Tibial artery (tissue), 4 donors: ENCODE measurements at regions not wholly inside any gene's neighbourhood (a gene's known extent, or its start where the extent isn't known, plus 50 kb on each side); places are given as distances from the start of the nearest gene placed in this dataset.

ENCODE experiments used
- DNase-seq, 2 donors: peaks; one replicate each; pipeline ENCODE4 v3.0.0-alpha.2; 2019
- H3K27ac ChIP-seq, 2 donors: fragments of 200-600 bp; sonication (generic) in 1 of 2; 1 replicate in 1 of 2; 2 replicates in 1 of 2; pipeline ENCODE4 v1.5.1; 2018 to 2019; ENCODE audit warnings: mild to moderate bottlenecking in 1 of 2
- H3K27me3 ChIP-seq, 2 donors: fragments of 200-600 bp; sonication (generic) in 1 of 2; one replicate each; pipeline versions ENCODE4 v1.5.1 to v1.6.0; 2016 to 2019
- H3K36me3 ChIP-seq, 3 donors: fragments of 200-600 bp; sonication (generic) in 2 of 3; one replicate each; pipeline ENCODE4 v1.5.1; 2016 to 2019; ENCODE audit warnings: mild to moderate bottlenecking in 2 of 3
- H3K4me1 ChIP-seq, 4 donors: fragments of 200-600 bp; sonication (generic) in 2 of 4; 1 replicate in 3 of 4; 2 replicates in 1 of 4; pipeline ENCODE4 v1.5.1; 2016 to 2019
- H3K4me3 ChIP-seq, 2 donors: fragments of 200-600 bp; sonication (generic) in 1 of 2; 1 replicate in 1 of 2; 2 replicates in 1 of 2; pipeline ENCODE4 v1.5.1; 2018 to 2019; ENCODE audit warnings: mild to moderate bottlenecking in 2 of 2
- H3K9me3 ChIP-seq, 3 donors: fragments of 200-600 bp; sonication (generic) in 1 of 3; one replicate each; pipeline ENCODE4 v1.5.1; 2016 to 2019
- intact Hi-C: fragments of 100-400 bp; cut with DNase I; formaldehyde crosslinking; loops from one replicate; pipeline ENCODE4 v1.15.0; 2023; ENCODE audit warnings: low total_unique reads
- TF ChIP-seq, protein P1 (sequence below), 2 experiments: fragments of 200-600 bp in 1 of 2; fragments of 450-650 bp in 1 of 2; IDR thresholded peaks; one replicate each; pipeline ENCODE4 v1.5.1; 2017 to 2019; ENCODE audit warnings: antibody characterized with exemption in 2 of 2, mild to moderate bottlenecking in 1 of 2, moderate library complexity in 1 of 2

DNA sequence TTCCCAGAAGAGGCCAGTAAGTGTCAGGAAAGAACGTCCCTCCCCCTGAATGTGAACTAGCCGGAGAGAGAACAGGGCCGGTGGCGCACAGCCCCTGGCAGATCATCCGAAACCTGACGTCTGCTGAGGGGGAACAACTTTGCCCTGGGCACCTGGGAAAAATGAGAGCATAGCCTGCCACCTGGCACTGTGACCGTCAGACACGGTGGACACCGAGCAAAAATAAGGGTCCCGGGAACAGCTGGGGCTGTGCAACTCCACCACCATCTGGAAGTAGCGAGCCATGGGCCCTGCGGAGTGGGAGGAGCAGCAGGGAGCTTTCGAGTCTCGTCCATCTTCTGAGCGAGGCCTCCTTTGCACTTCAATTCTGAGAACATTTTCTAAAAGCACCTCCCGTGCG lies 110.8 kb downstream of the EDN3 start:
- peak in 1 of 2 donors; percentile 25 for DNase-seq
- Histone ChIP-seq H3K9me3 (no peaks in the 10 kb centered on the region), H3K36me3 (no peaks in the 10 kb centered on the region), H3K27ac (no peak overlapping the region), H3K4me3 (no peak overlapping the region), H3K27me3 (peaks cover 0 to 60% of the 10 kb centered on the region in 2 donors), H3K4me1 (no peaks in the 10 kb centered on the region)
- TF ChIP-seq, protein P1, sequence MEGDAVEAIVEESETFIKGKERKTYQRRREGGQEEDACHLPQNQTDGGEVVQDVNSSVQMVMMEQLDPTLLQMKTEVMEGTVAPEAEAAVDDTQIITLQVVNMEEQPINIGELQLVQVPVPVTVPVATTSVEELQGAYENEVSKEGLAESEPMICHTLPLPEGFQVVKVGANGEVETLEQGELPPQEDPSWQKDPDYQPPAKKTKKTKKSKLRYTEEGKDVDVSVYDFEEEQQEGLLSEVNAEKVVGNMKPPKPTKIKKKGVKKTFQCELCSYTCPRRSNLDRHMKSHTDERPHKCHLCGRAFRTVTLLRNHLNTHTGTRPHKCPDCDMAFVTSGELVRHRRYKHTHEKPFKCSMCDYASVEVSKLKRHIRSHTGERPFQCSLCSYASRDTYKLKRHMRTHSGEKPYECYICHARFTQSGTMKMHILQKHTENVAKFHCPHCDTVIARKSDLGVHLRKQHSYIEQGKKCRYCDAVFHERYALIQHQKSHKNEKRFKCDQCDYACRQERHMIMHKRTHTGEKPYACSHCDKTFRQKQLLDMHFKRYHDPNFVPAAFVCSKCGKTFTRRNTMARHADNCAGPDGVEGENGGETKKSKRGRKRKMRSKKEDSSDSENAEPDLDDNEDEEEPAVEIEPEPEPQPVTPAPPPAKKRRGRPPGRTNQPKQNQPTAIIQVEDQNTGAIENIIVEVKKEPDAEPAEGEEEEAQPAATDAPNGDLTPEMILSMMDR (IDR thresholded peaks at IDR 0.05), result no peak
- intact Hi-C loops, result no loop called here

DNA sequence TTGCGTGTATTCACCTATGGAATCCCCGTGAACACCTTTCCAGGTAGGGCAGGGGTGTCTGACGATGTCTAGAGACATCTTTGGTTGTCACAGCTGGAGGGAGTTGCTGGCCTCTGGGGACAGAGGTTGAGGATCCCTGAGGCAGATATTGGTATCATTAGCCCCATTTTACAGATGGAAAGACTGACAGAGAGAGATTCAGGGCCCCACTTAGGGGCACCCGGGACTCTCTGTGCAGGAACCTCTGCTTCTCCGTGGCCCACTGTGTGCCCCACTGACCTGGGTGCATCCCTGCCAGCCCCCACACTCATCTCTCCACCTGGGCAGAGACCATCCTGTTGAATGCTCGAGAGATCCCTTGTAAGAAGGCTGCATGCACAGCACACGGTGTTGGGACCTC lies 111.2 kb downstream of the EDN3 start:
- TF ChIP-seq, protein P1 (IDR thresholded peaks at IDR 0.05), result no peak
- H3K9me3 ChIP-seq, result no peaks in the 10 kb centered on the region
- H3K27ac ChIP-seq, result no peak overlapping the region
- H3K4me3 ChIP-seq, result no peak overlapping the region
- peaks cover 0 to 57% of the 10 kb centered on the region in 2 donors for H3K27me3 ChIP-seq
- no peak for DNase-seq
- no peaks in the 10 kb centered on the region for H3K36me3 ChIP-seq
- no peaks in the 10 kb centered on the region for H3K4me1 ChIP-seq
- intact Hi-C loops, result no loop called here

DNA sequence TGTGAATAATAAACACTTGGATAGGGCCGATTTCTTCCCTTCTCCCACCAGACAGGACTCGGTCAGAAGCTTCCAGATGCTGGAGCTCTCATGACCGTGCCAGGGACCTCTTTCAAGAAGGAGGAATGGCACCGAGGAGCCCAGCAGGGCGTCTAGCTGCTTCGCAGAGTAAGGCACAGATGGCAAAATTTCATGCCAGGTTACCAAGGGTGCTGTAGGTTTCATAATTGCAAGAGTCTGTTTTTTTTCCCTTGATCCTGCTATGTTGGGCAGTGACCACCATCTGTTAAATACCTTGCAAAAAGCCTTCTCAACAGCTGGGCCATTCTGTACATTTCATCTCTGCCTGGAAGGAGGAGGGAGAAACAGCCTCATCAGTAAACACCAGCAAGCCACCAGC lies 111.8 kb downstream of the EDN3 start:
- Histone ChIP-seq H3K4me1 (no peaks in the 10 kb centered on the region), H3K36me3 (no peaks in the 10 kb centered on the region), H3K27ac (no peak overlapping the region), H3K4me3 (no peak overlapping the region), H3K27me3 (peaks cover 0 to 58% of the 10 kb centered on the region in 2 donors), H3K9me3 (no peaks in the 10 kb centered on the region)
- intact Hi-C loops, result no loop called here
- TF ChIP-seq, protein P1 (IDR thresholded peaks at IDR 0.05), result no peak
- DNase-seq, result no peak

DNA sequence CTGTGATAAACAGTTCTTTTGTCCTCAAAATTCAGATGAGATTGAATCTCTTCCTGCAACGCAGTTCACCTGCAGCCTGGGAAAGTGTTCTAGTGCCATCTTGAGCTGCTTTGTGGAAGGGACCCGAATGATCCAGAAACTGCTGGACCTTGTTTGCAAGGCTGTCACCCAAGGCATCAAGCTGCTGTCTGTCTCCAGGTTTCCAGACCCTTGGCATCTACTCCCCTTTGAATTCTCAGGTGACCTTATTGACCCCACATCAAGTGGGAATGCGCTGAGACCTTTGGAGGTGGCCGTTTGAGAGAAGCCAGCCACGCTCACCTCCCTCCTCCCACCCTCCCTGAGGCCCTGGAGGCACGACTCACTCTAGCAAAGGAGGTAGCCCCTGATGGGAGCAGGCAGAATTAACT lies 112.5 kb downstream of the EDN3 start:
- intact Hi-C loops, result no loop called here
- Histone ChIP-seq H3K27ac (no peak overlapping the region), H3K4me3 (no peak overlapping the region), H3K36me3 (no peaks in the 10 kb centered on the region), H3K27me3 (peaks cover 0 to 60% of the 10 kb centered on the region in 2 donors), H3K9me3 (no peaks in the 10 kb centered on the region), H3K4me1 (no peaks in the 10 kb centered on the region)
- TF ChIP-seq, protein P1 (IDR thresholded peaks at IDR 0.05), result no peak
- DNase-seq, result peak in 1 of 2 donors; percentile 33

DNA sequence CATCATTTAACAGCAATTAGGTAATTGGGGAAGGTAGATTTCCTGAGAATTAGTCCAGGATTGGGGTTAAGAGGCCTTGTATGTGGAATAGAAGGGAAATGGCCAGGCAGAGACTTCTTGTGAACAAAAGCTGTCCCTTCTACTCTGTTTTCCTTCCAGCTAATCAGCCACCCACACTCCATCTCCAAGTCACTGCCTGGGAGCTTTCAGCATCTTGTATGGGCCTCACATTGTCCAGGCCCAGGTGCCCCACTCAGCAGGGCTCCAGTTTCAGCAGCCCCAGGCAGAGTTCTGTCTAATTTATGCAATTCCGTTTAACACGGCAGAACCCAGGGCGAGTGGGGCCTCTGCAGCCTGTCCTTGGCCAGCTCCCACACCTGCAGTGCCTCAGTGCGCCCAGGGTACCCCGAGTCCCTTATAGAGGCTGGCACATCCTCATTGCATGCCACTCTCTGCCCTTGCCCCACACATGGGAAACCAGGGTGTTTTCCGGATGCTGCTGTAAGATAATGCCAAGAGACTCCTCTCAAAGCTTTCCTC lies 113.0 kb downstream of the EDN3 start:
- peaks cover 0 to 55% of the 10 kb centered on the region in 2 donors for H3K27me3 ChIP-seq
- H3K9me3 ChIP-seq, result no peaks in the 10 kb centered on the region
- no peaks in the 10 kb centered on the region for H3K36me3 ChIP-seq
- intact Hi-C loops, result no loop called here
- TF ChIP-seq, protein P1 (IDR thresholded peaks at IDR 0.05), result no peak
- H3K4me1 ChIP-seq, result no peaks in the 10 kb centered on the region
- no peak overlapping the region for H3K27ac ChIP-seq
- DNase-seq, result peak in 1 of 2 donors; percentile 19
- no peak overlapping the region for H3K4me3 ChIP-seq
